GM12865 (cell line): ENCODE measurements at regions not wholly inside any gene's neighbourhood (a gene's known extent, or its start where the extent isn't known, plus 50 kb on each side); places are given as distances from the start of the nearest gene placed in this dataset.

ENCODE experiments used
- DNase-seq: peaks from one replicate; pipeline ENCODE4 v3.0.0; 2010; ENCODE audit warnings: low read depth
- H3K4me3 ChIP-seq: 2 replicates; pipeline ENCODE4 v1.5.1; 2011; ENCODE audit warnings: mild to moderate bottlenecking, low read depth, low read length, control low read depth
- TF ChIP-seq, protein P1 (sequence below): IDR thresholded peaks from 2 replicates; pipeline ENCODE4 v1.5.1; 2011; ENCODE audit warnings: low read length, control low read depth, low read depth, inconsistent platforms; ENCODE audit not compliant: insufficient read depth; ENCODE audit errors: missing control alignments

GRCh38 chr18:64991102-64991501, 759.7 kb upstream of the CDH7 start:
- TF ChIP-seq, protein P1, sequence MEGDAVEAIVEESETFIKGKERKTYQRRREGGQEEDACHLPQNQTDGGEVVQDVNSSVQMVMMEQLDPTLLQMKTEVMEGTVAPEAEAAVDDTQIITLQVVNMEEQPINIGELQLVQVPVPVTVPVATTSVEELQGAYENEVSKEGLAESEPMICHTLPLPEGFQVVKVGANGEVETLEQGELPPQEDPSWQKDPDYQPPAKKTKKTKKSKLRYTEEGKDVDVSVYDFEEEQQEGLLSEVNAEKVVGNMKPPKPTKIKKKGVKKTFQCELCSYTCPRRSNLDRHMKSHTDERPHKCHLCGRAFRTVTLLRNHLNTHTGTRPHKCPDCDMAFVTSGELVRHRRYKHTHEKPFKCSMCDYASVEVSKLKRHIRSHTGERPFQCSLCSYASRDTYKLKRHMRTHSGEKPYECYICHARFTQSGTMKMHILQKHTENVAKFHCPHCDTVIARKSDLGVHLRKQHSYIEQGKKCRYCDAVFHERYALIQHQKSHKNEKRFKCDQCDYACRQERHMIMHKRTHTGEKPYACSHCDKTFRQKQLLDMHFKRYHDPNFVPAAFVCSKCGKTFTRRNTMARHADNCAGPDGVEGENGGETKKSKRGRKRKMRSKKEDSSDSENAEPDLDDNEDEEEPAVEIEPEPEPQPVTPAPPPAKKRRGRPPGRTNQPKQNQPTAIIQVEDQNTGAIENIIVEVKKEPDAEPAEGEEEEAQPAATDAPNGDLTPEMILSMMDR, result no peak
- no peak for DNase-seq
- H3K4me3 ChIP-seq, result no peak overlapping the region

DNA sequence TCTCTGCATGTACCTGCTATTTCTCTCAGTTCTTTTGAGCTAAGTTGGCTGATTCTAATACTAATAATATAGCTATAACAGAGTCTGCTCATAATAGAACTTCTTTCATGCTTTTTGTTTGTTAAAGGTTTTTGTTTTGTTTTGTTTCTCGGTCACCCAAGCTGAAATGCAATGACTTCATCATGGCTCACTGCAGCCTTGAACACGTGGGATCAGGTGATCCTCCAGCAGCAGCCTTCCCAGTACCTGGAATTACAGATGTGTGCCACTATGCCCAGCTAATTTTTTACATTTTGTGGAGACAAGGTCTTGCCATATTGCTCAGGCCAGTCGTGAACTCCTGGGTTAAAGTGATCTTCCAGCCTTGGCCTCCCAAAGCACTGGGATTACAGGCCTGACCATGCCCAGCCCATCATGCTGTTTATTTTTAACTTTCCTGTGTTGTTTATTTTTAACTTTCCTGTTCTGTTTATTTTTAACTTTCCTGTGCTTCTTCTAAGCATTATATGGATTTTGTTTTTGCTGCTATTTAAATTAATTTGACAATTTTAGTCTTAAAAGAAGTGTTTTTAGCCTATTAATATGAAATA, 763.8 kb upstream of the CDH7 start:
- no peak for DNase-seq
- TF ChIP-seq, protein P1, result no peak
- H3K4me3 ChIP-seq, result no peak overlapping the region

DNA sequence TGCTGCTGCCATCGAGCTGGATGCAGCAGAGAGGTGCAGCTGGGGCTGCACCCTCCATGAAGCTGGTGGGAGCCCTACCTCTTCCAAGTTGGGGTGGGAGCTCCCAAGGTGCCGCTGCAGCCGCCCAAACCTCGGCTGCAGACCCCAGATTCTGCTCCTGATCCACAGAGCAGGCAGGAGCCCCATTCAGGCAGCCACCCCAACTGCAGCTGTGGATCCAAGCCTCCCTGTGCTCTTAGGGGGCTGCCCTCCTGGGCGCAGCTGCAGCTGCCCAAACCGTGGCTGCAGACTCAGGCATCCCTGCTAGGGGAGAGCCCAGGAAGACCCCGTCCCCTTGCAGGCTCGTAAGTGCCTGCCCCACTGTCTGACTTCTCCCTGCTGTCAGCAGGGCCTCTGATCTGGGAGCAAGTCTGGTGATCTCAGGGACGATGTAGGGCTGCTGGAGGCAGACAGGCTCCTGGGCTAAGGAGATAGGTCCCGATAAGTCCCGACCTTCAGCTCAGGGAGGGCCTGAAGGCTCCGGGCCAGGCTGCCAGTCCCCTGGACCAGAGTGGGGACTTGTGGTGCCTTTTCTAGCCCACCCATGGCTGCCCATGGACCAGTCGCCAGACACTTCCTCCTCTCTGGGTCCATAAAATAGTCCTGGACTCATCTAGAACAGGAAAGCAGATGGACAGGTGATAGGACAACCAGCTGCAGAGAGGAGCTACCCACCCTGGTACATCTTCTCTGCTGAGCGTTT, 767.1 kb upstream of the CDH7 start:
- no peak for DNase-seq
- TF ChIP-seq, protein P1, result no peak
- no peak overlapping the region for H3K4me3 ChIP-seq

GRCh38 chr18:64982414-64983055, 768.3 kb upstream of the CDH7 start:
- no peak overlapping the region for H3K4me3 ChIP-seq
- TF ChIP-seq, protein P1, result no peak
- no peak for DNase-seq

DNA sequence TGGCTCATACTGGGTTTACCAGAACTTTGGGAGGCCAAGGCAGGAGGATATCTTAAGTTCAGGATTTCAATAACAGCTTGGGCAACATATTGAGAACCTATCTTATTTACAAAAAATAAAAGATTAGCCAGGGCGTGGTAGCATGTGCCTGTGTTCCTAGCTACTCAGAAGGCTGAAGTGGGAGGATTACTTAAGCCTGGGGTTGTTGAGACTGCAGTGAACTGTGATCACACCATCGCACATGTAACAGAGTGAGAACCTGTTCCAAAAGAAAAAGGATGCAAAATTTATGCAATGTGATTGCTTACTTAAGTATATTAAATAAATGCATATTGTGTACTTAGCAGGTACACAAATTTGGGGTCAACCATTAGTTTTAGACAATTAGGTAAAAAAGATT, 768.9 kb upstream of the CDH7 start:
- TF ChIP-seq, protein P1, result no peak
- no peak for DNase-seq
- no peak overlapping the region for H3K4me3 ChIP-seq

GRCh38 chr18:64979791-64980190, 771.0 kb upstream of the CDH7 start:
- TF ChIP-seq, protein P1, result no peak
- DNase-seq, result no peak
- H3K4me3 ChIP-seq, result no peak overlapping the region
